ENCODE measurements at regions not wholly inside any gene's neighbourhood (a gene's known extent, or its start where the extent isn't known, plus 50 kb on each side); places are given as distances from the start of the nearest gene placed in this dataset.

- Histone ChIP-seq H3K4me3 (ENCODE audit: control insufficient read depth in 2 of 3, extremely low read depth in 1 of 3, insufficient read depth in 2 of 3, low read depth in 1 of 3, low read length in 3 of 3) (no peak overlapping the region), H3K9me1 (ENCODE audit: control insufficient read depth, extremely low read depth, insufficient read depth, low read length) (no peaks in the 10 kb centered on the region), H3K9ac (ENCODE audit: control insufficient read depth, extremely low read depth, insufficient read depth, low read length) (no peak overlapping the region), H3K4me1 (ENCODE audit: control insufficient read depth, extremely low read depth, insufficient read depth, low read length) (no peaks in the 10 kb centered on the region), H3K79me2 (ENCODE audit: control insufficient read depth, insufficient read depth, low read length) (no peaks in the 10 kb centered on the region), H3K9me3 (ENCODE audit: control insufficient read depth, low read depth, low read length) (no peaks in the 10 kb centered on the region), H3K36me3 (ENCODE audit: control insufficient read depth in 2 of 2, extremely low read depth in 1 of 2, insufficient read depth in 2 of 2, low read length in 2 of 2) (no peaks in the 10 kb centered on the region), H2AFZ (ENCODE audit: control insufficient read depth, low read length) (no peak overlapping the region), H3K4me2 (ENCODE audit: control insufficient read depth, extremely low read depth, insufficient read depth, low read depth, low read length) (no peak overlapping the region), H3K27ac (ENCODE audit: control insufficient read depth, insufficient read depth, low read length) (no peak overlapping the region), H4K20me1 (ENCODE audit: control insufficient read depth, extremely low read depth, insufficient read depth, low read length) (no peaks in the 10 kb centered on the region), H3K27me3 (ENCODE audit: control insufficient read depth, extremely low read depth, insufficient read depth, low read length) (no peaks in the 10 kb centered on the region)
- TF ChIP-seq, protein P1, sequence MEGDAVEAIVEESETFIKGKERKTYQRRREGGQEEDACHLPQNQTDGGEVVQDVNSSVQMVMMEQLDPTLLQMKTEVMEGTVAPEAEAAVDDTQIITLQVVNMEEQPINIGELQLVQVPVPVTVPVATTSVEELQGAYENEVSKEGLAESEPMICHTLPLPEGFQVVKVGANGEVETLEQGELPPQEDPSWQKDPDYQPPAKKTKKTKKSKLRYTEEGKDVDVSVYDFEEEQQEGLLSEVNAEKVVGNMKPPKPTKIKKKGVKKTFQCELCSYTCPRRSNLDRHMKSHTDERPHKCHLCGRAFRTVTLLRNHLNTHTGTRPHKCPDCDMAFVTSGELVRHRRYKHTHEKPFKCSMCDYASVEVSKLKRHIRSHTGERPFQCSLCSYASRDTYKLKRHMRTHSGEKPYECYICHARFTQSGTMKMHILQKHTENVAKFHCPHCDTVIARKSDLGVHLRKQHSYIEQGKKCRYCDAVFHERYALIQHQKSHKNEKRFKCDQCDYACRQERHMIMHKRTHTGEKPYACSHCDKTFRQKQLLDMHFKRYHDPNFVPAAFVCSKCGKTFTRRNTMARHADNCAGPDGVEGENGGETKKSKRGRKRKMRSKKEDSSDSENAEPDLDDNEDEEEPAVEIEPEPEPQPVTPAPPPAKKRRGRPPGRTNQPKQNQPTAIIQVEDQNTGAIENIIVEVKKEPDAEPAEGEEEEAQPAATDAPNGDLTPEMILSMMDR (optimal IDR thresholded peaks at IDR 0.05 in 1 of 3, IDR thresholded peaks at IDR 0.05 in 1 of 3, conservative IDR thresholded peaks at IDR 0.05 in 1 of 3; ENCODE audit: extremely low read depth in 1 of 3, insufficient read depth in 2 of 3, low read length in 3 of 3), result no peak
- no peak for TF ChIP-seq EZH2 (IDR thresholded peaks at IDR 0.05; ENCODE audit: low read length)
- DNase-seq (ENCODE audit: low read depth, low spot score) (no peak), FAIRE-seq (no peak)
- dilution Hi-C loops (cut with MboI; ENCODE audit: extremely low pct_ligation_motif_present, low sequenced_read_pairs), result loop anchor here (25.0 kb wide), 1 partner anchor 88 kb away; no protein-coding TSS in a partner anchor
These were observed 347.8 kb downstream of the MFSD1 start for GRCh38 chr3:159149633-159150032.

DNA sequence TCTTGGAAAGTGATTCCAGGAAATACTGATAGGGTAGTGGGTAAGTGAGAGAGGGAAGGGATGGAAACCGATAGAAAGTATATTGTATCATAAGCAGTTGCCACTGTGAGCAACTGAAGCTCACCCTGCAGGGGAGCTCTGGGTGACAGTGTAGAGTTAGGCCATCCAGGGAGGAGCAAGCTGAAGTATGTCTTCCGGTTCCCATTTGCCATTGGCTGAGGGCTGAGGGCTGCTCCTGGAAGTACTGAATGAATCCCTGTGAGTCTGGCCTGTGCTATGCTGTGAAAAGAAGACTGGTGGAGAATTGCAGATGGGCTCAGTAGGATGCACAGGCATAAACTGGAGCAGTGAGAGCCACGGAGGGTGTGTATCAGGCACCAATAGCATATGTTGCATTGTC is 348.3 kb downstream of the MFSD1 start:
- dilution Hi-C loops (cut with MboI; ENCODE audit: extremely low pct_ligation_motif_present, low sequenced_read_pairs), result no loop called here
- no peak overlapping the region for H2AFZ ChIP-seq (ENCODE audit: control insufficient read depth, low read length)
- no peaks in the 10 kb centered on the region for H3K27me3 ChIP-seq (ENCODE audit: control insufficient read depth, extremely low read depth, insufficient read depth, low read length)
- no peaks in the 10 kb centered on the region for H3K36me3 ChIP-seq (ENCODE audit: control insufficient read depth in 2 of 2, extremely low read depth in 1 of 2, insufficient read depth in 2 of 2, low read length in 2 of 2)
- TF ChIP-seq, protein P1 (optimal IDR thresholded peaks at IDR 0.05 in 1 of 3, IDR thresholded peaks at IDR 0.05 in 1 of 3, conservative IDR thresholded peaks at IDR 0.05 in 1 of 3; ENCODE audit: extremely low read depth in 1 of 3, insufficient read depth in 2 of 3, low read length in 3 of 3), result no peak
- no peak for TF ChIP-seq EZH2 (IDR thresholded peaks at IDR 0.05; ENCODE audit: low read length)
- H3K27ac ChIP-seq (ENCODE audit: control insufficient read depth, insufficient read depth, low read length), result no peak overlapping the region
- FAIRE-seq (no peak), DNase-seq (ENCODE audit: low read depth, low spot score) (no peak)
- no peaks in the 10 kb centered on the region for H3K4me1 ChIP-seq (ENCODE audit: control insufficient read depth, extremely low read depth, insufficient read depth, low read length)
- H4K20me1 ChIP-seq (ENCODE audit: control insufficient read depth, extremely low read depth, insufficient read depth, low read length), result no peaks in the 10 kb centered on the region
- H3K4me3 ChIP-seq (ENCODE audit: control insufficient read depth in 2 of 3, extremely low read depth in 1 of 3, insufficient read depth in 2 of 3, low read depth in 1 of 3, low read length in 3 of 3), result no peak overlapping the region
- no peak overlapping the region for H3K9ac ChIP-seq (ENCODE audit: control insufficient read depth, extremely low read depth, insufficient read depth, low read length)
- no peaks in the 10 kb centered on the region for H3K9me1 ChIP-seq (ENCODE audit: control insufficient read depth, extremely low read depth, insufficient read depth, low read length)
- H3K4me2 ChIP-seq (ENCODE audit: control insufficient read depth, extremely low read depth, insufficient read depth, low read depth, low read length), result no peak overlapping the region
- H3K79me2 ChIP-seq (ENCODE audit: control insufficient read depth, insufficient read depth, low read length), result no peaks in the 10 kb centered on the region
- H3K9me3 ChIP-seq (ENCODE audit: control insufficient read depth, low read depth, low read length), result no peaks in the 10 kb centered on the region
